Hypothalamus (tissue), 51 donors: ENCODE measurements at regions not wholly inside any gene's neighbourhood (a gene's known extent, or its start where the extent isn't known, plus 50 kb on each side); places are given as distances from the start of the nearest gene placed in this dataset.
"Not testable (repeated sequence)": the region's sequence is repeated elsewhere in the genome, so short reads cannot be mapped to it uniquely, and the experiment has no call there.

ENCODE experiments used
- DNase-seq, 51 donors: peaks; one replicate each; lab custom pipeline; 2025; lab: John Stamatoyannopoulos, UW

DNA sequence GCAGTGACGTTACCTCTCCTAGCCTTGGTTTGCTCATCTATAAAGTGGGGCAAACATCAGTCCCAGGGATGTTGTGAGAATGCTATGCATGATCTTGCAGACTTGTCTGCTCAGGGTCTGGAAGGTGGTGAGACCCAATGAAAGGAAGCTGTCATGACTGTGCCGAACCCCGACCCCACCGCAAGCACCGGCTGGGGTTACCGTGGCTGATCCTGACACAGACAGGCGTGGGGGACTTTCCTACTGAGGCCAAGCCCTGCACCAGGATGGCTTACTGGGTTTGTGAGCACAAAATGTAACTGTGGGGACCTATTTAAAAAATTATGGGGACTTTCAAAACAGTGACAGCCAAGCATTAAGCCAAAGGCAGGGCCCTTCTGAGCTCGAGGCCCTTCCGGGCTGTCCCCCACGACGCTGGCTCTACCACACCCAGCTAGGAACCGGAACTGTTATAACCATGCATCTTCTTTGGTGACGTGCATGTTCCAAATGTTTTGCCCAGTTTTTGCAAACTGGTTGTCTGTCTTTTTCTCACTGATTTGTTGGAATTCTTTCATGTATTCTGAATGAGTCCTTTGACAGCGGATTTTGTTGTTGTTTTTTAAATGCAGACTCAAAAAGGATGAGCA, 76.6 kb upstream of the PMEPA1 start:
- DNase-seq: no peak

DNA sequence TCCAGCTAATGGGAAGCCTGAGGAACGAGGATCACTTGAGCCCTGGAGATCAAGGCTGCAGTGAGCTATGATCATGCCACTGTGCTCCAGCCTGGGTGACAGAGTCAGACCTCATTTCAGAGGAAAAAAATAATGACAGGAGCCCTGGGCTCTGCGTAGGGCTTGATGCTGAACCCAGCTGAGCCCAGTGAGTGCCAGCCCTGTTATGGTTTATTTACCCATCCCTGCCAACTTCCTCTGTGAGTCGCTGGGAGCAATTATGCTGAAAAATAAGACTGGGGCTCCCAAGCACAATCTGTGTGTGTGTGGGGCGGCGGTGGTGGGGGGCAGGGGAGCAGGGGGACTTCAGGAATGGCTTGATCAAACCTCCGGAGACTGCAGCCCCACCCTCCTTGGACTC, 75.9 kb upstream of the PMEPA1 start:
- DNase-seq: no peak

DNA sequence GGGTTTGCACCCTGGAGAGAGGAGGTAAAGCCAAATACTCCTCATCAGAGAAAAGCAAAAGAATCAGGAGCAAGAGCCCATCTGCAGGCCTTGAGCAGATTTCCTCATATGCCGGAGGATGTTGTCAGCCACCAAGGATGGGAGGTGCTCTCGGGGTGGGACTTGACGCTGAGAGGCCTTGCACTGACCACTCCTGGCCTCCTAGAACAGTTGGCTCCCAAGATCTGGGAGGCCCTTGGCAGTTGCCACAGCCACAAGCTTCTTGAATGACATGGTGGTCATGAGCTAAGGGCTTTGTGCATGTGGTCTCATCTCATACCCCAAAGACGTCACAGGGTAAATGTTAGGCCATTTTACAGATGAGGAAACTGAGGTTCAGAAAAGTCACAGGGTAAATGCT, 75.2 kb upstream of the PMEPA1 start:
- DNase-seq: no peak

DNA sequence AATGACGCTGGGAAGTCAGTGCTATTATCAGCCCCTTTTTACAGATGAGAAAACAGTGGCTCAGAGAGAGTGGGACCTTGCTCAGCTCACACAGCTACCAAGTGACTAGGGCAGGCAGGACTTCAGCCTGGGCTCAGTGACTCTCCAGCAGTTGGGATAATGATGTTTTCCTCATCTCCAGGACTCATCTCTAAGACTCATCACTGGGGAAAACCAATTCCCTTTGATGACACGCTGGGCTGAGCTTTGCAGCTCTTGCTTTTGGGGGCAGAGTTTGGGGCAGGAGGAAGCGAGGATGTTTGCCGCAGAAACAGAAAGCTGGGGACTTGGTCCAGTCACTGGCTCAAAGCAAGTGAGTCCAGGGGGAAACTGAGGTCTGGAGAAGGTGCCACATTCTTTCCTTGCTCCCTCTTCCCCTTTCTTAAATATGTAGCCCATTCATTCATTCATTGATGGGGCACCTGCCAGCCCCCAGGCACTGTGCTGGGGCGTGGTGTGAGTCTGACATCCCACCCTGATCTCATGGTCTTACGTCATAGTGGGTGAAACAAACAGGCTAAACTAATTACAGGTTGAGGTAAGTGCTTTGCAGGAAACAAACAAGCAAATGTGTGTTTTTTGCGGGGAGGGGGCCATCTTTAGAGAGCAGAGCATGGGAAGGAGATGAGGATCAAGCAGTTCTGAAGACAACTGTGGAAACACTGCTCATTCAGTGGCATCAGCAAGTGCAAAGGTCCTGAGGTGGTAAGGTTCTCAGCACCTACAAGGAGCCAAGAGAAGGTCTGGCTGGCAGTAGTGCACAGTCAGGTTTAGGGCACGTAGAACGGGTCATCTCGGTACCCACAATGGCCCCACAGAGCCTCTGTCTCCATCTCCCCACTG, 74.4 kb upstream of the PMEPA1 start:
- DNase-seq: no peak

DNA sequence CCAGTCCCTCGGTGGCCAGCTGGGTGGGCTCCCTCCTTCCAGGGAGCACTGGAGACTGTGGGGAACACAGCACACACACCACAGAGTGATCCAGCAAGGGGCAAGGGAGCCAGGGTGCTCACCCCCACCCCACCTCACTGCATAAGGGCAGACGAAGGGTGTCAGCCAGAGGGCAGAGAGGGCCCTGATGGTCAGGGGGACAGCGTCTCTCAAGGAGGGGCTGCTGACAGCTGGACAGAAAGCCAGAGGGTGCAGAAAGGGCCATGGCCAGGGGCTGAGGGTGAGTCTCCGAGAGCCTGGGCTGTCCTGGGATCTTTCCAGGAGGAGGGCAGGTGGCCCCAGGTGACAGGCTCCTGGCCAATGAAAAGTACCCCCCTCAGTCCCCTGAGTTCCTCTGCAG, 73.4 kb upstream of the PMEPA1 start:
- no peak for DNase-seq

DNA sequence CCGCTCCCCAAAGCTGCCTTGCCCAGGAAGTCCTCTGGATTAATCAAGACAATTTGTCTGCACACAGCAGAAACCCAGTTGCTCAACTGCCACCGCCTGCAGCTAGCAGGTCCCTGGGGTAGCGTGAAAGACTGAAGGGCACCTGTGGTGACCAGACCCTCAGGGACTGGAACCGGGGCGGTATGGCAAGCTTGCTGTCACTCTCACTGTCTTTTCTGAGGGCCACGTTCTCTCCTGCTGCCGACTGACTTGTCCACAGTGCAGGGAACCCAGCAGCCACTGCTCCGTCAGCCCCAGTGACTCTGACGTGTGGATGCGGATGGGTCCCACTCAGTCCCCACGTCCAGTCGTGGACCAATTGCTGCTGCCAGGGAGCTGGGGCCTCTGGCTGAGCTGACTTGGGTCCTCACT, 72.8 kb upstream of the PMEPA1 start:
- DNase-seq: no peak

DNA sequence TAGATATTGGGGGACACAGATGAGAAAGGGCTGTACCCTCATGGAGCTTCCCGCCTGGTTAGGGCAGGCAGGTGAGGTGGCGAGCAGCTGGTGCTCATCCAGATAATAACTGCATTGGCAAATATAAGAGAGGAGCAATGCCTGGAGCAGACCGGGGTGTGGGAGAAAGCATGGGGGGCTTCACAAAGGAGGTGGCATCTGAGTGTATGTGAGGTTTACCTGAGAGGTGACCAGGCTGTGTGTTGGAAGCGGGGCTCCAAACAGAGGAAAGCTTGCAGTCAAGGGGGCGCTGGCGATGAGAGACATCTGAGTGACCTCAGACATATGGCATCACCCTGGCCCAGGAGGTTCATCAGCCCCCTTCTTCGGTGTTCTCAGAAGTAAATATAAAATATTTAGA, 72.1 kb upstream of the PMEPA1 start:
- no peak for DNase-seq

DNA sequence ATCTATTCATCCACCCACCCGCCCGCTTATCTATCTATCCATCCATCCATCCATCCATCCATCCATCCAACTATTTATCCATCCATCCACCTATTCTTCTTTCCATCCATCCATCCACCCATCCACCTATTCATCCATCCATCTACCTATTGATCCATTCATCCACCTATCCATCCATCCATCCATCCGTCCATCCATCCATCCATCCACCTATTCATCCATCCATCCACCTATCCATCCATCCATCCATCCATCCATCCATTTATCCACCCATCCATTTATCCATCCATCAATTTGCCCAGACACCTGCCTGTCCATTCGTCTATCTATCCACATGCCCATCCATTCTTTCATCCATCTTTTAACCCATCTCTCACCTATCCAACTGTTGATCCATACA, 71.1 kb upstream of the PMEPA1 start:
- no peak for DNase-seq

DNA sequence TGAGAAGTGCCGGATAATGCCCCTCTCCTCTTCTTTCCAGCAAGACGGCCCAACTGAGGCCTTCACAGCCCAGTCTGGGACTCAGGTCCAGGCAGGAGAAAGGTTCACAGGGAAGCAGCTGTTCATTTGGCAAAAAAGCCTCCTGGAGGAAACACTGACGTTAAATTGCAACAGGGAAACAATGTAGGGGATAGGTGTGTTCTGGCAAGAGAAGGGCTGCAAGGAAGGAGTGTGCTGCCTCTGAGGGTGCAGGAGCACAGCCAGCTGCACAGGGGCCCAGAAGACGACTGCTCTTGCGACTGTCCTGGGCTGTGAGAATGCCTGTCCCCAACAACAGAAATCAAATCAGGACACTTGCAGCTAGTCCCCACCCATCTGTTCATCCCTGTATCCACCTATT, 70.6 kb upstream of the PMEPA1 start:
- no peak for DNase-seq

DNA sequence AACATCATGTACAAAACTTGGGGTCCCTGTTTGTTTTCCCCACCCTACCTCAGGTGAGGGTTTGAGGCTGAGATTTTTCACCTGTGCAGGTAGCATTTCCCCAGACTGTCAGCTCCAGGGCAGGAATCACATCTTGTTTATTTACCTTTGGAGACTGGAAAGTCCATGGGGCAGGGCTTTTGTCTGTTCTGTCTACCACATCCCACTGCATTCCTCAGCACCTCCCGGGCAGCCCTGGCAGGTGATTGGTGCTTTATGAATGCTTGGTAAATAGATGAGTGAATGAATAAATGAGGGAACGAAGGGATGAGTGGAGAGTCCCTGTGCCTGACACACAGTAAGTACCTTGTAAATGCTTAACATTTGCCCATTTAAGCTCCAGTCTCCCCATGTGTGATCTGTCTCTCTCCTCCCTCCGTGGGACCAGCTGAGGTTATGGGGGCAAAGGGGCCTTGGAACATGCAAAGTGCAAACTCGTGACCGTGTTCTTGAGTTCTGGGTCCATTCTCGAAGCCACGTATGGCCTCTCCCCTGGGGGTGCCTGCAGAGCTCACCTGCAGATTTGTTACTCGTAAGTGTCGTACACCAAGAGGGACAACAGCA, 69.7 kb upstream of the PMEPA1 start:
- DNase-seq: no peak

DNA sequence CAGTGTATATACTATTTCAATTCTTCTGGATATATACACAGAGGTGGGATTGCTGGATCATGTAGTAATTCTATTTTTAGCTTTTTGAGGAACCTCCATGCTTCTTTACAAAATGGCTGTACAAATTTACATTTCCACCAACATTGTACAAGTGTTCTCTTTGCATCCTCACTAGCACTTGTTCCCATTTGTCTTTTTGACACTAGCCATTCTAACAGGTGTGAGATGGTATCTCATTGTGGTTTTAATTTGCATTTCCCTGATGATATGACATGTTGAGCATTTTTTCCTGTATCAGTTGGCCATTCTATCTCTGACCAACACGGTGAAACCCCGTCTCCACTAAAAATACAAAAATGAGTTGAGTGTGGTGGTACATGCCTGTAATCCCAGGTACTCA, 68.1 kb upstream of the PMEPA1 start:
- no peak for DNase-seq

DNA sequence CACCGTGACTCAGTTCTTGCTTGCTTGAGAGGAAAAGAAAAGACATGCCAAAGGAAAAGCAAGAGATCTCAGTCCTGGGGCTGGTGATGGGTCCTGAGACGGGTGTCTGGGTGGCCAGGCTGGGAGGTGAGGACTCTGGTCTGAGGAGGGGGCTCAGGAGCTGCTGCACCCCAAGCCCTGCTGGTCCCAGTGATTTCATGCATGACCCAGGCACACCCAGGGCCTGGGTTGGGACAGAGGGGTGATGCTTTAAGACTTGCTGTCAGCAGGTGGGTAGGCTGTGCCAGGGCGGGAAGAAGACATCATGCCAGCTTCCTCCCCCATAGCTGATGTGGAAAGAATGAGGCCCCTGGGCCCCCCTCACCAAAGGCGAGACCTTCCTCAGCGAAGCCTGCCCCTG, 65.1 kb upstream of the PMEPA1 start:
- DNase-seq: no peak

DNA sequence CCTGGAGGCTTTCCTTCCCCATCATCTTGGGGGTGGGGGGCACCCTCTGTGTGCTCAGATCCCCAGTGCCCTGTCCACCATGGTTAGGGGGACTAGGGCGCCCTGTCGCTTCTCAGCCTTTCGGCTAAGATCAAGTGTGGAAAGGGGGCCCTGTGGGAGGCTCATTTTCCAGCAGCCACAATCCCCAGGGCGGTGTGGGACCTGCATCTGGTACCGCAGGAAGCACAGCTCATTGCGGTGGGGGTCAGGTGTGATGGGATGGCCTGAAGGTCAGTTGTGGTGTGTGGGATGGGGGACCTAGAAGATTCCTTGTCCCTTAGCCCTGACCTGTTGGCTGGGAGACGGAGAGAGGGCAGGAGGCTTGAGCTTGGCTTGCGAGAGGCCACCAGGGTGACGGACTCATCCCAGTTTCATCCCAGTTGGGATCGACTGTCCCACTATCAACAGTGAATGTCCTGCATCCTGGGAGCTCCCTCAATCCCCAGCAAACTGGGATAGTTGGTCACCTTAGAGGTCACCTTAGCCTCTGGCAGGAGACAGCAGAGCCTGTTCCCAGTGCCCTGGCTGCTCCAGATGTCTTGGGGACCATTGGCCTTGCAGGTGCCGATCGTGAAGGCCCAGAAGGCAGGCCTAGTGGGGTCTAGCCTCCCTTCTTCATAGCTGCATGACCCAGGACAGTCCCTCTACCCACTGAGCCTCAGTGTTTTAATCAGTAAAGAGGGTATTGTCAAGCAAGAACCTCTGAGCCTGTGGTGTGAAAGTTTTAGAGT, 64.5 kb upstream of the PMEPA1 start:
- no peak for DNase-seq

DNA sequence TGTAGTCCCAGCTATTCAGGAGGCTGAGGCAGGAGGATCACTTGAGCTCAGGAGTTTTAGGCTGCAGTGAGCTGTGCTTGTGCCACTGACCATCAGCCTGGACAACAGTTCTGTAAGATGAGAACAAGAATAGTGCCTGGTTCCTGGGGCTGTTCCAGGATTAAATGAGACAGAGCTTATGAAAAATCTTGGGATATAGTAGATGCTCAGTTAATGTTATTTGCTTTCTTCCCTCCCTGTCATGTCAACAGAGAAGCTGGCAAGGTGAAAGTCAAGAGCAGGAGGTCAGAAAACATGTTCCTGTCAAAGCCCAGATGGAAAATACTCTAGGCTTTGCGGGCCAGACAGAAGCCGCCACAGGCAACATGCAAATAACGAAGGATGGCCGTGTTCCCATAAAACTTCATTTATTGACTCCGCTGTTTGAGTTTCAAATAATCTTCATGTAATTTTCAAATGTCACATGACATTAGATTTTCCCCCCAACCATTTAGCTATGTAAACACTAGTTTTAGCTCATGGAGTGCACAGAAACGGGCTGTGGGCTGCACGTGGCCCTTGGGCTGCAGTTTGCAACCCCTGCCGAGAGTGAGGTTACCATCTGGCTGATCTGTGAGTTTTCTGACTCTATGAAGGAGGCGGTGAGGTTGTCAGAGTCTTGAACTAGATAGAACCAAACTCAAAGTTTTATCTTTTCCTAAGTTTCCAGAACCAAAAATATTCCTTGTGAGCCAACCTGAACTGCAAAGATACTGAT, 63.4 kb upstream of the PMEPA1 start:
- DNase-seq: no peak

DNA sequence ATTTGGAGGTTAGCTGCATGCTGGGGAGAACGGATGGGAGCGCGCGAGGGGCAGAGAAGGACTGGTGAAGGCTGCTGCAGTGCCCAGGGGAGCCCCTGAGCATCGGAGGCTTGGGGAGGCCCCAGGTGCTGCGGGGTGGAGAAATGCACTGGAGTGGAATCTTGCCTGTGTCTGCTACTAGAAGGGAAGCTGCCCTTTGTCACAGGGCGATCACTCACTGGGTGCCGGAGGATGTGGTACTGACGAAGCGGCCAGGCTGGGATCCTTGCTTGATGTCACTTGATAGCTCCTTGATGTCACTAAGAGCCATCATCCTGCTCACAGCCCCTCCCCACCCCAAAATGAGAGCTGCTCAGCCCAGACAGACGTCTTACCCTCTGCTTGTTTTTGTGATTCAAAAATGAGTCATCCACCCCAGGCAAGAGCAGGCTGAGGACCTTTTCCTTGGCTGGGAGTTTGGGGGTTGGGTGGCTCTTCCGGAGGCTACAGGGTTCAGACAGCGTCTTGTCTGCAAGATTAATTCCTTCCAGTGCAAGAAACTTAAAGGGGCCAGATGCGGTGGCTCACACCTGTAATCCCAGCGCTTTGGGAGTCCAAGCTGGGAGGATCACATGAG, 62.6 kb upstream of the PMEPA1 start:
- peak in 1 of 51 donors; percentile 6 for DNase-seq

DNA sequence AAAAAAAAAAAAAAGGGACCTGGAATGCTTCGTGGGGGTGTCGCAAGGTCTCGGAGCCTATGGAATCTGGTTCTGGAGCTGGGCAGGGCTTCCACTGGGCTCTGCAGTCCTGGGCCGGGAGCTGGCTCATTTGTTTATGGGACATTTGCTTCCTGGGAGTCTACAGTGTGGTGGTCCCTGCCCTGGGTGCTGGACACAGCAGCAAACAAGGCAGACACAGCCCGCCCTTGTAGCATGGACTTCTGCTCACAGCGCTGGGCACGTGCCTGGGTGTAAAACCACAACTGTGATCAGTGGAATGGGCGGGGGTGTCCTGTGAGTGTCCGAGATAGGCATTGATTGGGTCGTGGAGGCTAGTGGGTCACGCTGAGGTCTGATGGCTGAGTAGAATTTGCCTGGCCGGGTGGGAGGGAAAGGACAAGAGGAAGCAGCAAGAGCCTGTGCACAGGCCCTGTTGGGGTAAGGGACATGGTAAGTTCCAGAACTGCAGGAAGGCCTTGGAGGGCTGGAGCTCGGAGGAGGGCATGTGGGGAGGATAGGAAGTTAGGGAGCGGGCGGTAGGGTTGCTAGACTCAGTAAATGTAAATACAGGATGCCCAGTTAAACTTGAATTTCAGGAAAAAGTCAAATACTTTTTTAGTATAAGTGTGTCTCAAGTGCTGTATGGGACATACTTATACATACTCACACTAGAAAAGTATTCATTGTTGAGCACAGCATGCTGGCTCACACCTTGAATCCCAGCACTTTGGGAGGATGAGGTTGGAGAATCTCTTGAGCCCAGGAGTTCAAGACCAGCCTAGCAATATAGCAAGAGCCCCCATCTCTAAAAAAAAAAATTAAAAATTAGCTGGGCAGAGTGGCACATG, 61.3 kb upstream of the PMEPA1 start:
- DNase-seq: no peak

DNA sequence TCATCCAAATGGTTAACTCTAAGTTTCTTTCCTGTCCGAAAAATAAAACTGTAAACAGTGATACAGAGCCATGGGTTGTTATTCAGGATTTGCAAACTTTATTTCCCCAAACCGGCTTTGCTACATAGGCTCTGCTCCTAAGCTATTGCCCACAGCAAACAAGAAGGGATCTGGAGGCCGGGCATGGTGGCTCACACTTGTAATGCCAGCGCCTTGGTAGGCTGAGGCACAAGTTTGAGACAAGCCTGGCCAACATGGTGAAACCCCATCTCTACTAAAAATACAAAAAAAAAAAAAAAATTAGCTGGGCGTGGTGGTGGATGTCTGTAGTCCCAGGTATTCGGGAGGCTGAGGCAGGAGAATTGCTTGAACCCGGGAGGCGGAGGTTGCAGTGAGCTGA, 60.6 kb upstream of the PMEPA1 start:
- DNase-seq: not testable (repeated sequence)

DNA sequence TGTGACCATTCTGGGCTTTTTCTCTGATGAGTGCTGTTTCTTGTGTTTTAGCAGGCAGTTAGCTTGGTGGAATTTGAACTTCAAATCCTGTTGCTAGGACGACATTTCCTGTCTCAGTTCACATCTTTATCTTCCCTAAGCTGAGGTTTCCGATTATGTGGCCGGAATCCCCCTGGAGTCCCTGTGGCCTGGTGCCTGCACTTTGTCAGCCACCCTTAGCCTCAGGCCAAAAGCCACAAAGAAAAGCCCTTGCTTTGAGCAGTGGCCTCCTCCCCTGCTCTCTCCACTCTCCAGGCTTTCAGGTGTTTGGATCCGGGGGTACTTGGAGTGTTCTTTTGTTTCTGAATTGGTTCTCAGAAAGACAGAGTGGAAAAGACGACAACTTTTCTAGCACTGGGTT, 59.9 kb upstream of the PMEPA1 start:
- no peak for DNase-seq

DNA sequence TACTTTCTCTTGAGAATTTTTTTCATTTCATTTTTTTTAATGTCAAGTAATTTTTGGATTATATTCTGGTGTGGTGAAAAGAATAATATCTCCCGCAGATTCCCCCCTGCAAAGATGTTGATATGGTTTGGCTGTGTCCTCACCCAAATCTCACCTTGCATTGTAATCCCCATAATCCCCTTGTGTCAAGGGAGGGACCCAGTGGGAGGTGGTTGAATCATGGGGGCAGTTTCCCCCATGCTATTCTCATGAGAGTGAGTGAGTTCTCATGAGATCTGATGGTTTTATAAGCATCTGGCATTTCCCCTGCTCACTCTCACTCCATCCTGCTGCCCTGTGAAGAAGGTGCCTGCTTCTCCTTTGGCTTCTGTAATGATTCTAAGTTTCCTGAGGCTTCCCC, 58.7 kb upstream of the PMEPA1 start:
- no peak for DNase-seq
